DND-41 (cell line): ENCODE measurements at regions not wholly inside any gene's neighbourhood (a gene's known extent, or its start where the extent isn't known, plus 50 kb on each side); places are given as distances from the start of the nearest gene placed in this dataset.

Source experiments
- ATAC-seq: fragments of 200-7000 bp; cut with Tn5 transposase; 3 replicates; pipeline ENCODE4 v1.9.1; 2021; ENCODE audit warnings: low read depth; ENCODE audit not compliant: insufficient read depth
- DNase-seq: peaks from one replicate; pipeline ENCODE4 v3.0.0-alpha.2; 2020
- H2AFZ ChIP-seq: 2 replicates; pipeline ENCODE4 v1.6.0; 2012; ENCODE audit warnings: low read depth, low read length
- H3K27ac ChIP-seq: 2 replicates; pipeline ENCODE4 v1.5.1; 2012; ENCODE audit warnings: low read length, inconsistent platforms
- H3K27me3 ChIP-seq: fragments of 200-600 bp; sonication (generic); 2 replicates; pipeline ENCODE4 v1.6.0; 2012; ENCODE audit warnings: low read length, mild to moderate bottlenecking, inconsistent platforms; ENCODE audit not compliant: insufficient read depth, poor library complexity
- H3K36me3 ChIP-seq: 2 replicates; pipeline ENCODE4 v1.5.1; 2012; ENCODE audit warnings: low read length, inconsistent platforms; ENCODE audit not compliant: insufficient read depth
- H3K4me1 ChIP-seq: 2 replicates; pipeline ENCODE4 v1.5.1; 2012; ENCODE audit warnings: mild to moderate bottlenecking, low read length; ENCODE audit not compliant: insufficient read depth
- H3K4me2 ChIP-seq: 2 replicates; pipeline ENCODE4 v1.6.0; 2012; ENCODE audit warnings: mild to moderate bottlenecking, moderate library complexity, low read length, inconsistent platforms; ENCODE audit not compliant: insufficient read depth
- H3K4me3 ChIP-seq, 2 experiments: fragments of 200-600 bp in 1 of 2; shearing (Covaris generic) in 1 of 2; 2 replicates each; pipeline ENCODE4 v1.5.1; 2012 to 2016; ENCODE audit warnings: inconsistent platforms in 2 of 2, low read length in 2 of 2, mild to moderate bottlenecking in 2 of 2, low read depth in 1 of 2, moderate library complexity in 1 of 2
- H3K79me2 ChIP-seq: 2 replicates; pipeline ENCODE4 v1.6.0; 2012; ENCODE audit warnings: low read length, inconsistent platforms; ENCODE audit not compliant: insufficient read depth
- H3K9ac ChIP-seq: 2 replicates; pipeline ENCODE4 v1.6.0; 2012; ENCODE audit warnings: low read depth, mild to moderate bottlenecking, inconsistent platforms, low read length, moderate library complexity
- H3K9me3 ChIP-seq: 2 replicates; pipeline ENCODE4 v1.5.1; 2012; ENCODE audit warnings: low read length, moderate library complexity, mild to moderate bottlenecking, inconsistent platforms; ENCODE audit not compliant: insufficient read depth, severe bottlenecking
- H4K20me1 ChIP-seq: 2 replicates; pipeline ENCODE4 v1.6.0; 2012; ENCODE audit warnings: low read length; ENCODE audit not compliant: insufficient read depth
- EZH2 ChIP-seq: IDR thresholded peaks from 3 replicates; pipeline ENCODE4 v1.6.1; 2012; ENCODE audit warnings: borderline replicate concordance, low read depth, mild to moderate bottlenecking, moderate library complexity, low read length, inconsistent platforms; ENCODE audit not compliant: severe bottlenecking
- TF ChIP-seq, protein P1 (sequence below): IDR thresholded peaks from 2 replicates; pipeline ENCODE4 v1.5.1; 2012; ENCODE audit warnings: borderline replicate concordance, low read length, moderate library complexity, mild to moderate bottlenecking; ENCODE audit not compliant: poor library complexity, severe bottlenecking; ENCODE audit errors: extremely low read depth

GRCh38 chr9:32294106-32294505 lies 90.3 kb upstream of the ACO1 start:
- no peak overlapping the region for H3K27ac ChIP-seq
- H3K9me3 ChIP-seq: no peaks in the 10 kb centered on the region
- DNase-seq (no peak), ATAC-seq (no peak)
- TF ChIP-seq EZH2: no peak
- H3K27me3 ChIP-seq: no peaks in the 10 kb centered on the region
- H3K4me2 ChIP-seq: no peak overlapping the region
- no peak overlapping the region for H3K9ac ChIP-seq
- H4K20me1 ChIP-seq: no peaks in the 10 kb centered on the region
- no peaks in the 10 kb centered on the region for H3K79me2 ChIP-seq
- H3K36me3 ChIP-seq: no peaks in the 10 kb centered on the region
- H3K4me1 ChIP-seq: no peaks in the 10 kb centered on the region
- no peak overlapping the region for H2AFZ ChIP-seq
- no peak overlapping the region for H3K4me3 ChIP-seq

DNA sequence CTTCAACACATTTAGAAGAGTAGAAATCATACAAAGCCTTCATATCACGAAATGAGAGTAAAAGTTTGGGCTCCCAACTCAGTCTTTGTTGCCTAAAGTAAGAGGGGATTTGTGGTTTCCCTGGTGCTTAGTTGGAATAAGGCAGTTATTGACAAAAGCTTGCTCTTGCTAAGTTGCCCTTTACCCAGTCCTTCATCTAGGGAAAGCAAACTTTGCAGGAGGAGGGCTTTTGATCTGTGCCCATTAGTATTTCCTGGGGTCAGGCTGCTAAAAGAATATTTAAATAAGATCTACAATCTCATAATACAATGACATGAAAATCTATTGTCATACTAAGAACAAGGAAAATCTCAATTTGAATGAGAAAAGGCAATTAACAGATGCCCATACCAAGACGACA lies 84.1 kb upstream of the ACO1 start:
- TF ChIP-seq EZH2: no peak
- TF ChIP-seq, protein P1, sequence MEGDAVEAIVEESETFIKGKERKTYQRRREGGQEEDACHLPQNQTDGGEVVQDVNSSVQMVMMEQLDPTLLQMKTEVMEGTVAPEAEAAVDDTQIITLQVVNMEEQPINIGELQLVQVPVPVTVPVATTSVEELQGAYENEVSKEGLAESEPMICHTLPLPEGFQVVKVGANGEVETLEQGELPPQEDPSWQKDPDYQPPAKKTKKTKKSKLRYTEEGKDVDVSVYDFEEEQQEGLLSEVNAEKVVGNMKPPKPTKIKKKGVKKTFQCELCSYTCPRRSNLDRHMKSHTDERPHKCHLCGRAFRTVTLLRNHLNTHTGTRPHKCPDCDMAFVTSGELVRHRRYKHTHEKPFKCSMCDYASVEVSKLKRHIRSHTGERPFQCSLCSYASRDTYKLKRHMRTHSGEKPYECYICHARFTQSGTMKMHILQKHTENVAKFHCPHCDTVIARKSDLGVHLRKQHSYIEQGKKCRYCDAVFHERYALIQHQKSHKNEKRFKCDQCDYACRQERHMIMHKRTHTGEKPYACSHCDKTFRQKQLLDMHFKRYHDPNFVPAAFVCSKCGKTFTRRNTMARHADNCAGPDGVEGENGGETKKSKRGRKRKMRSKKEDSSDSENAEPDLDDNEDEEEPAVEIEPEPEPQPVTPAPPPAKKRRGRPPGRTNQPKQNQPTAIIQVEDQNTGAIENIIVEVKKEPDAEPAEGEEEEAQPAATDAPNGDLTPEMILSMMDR: no peak
- no peak overlapping the region for H2AFZ ChIP-seq
- no peak overlapping the region for H3K9ac ChIP-seq
- no peaks in the 10 kb centered on the region for H3K79me2 ChIP-seq
- ATAC-seq (no peak), DNase-seq (no peak)
- no peaks in the 10 kb centered on the region for H3K9me3 ChIP-seq
- no peaks in the 10 kb centered on the region for H3K36me3 ChIP-seq
- no peaks in the 10 kb centered on the region for H4K20me1 ChIP-seq
- no peak overlapping the region for H3K4me3 ChIP-seq
- H3K4me1 ChIP-seq: no peaks in the 10 kb centered on the region
- no peak overlapping the region for H3K4me2 ChIP-seq
- no peaks in the 10 kb centered on the region for H3K27me3 ChIP-seq
- H3K27ac ChIP-seq: no peak overlapping the region

DNA sequence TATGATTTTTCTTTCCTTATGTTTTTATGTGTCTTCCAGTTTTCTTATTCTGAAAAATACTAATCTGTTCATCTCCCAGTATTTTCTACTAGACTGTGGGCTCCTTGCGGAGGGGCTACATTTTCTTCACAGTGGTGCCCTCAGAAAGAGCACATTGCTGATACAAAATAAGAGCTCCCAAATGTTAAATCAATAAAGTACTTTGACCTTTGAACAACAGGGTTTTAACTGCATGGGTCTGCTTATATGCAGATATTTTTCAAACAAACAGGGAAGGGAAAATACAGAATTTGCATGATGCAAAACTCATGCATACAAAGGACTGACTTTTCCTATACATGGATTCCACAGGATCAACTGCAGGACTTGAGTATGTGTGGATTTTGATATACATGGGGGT lies 79.9 kb upstream of the ACO1 start:
- no peaks in the 10 kb centered on the region for H3K36me3 ChIP-seq
- no peak overlapping the region for H3K9ac ChIP-seq
- H3K27ac ChIP-seq: no peak overlapping the region
- no peaks in the 10 kb centered on the region for H3K79me2 ChIP-seq
- no peaks in the 10 kb centered on the region for H3K4me1 ChIP-seq
- no peak overlapping the region for H3K4me3 ChIP-seq
- H3K4me2 ChIP-seq: no peak overlapping the region
- H3K9me3 ChIP-seq: no peaks in the 10 kb centered on the region
- no peaks in the 10 kb centered on the region for H4K20me1 ChIP-seq
- no peak for DNase-seq
- no peak for TF ChIP-seq EZH2
- TF ChIP-seq, protein P1: no peak
- H3K27me3 ChIP-seq: no peaks in the 10 kb centered on the region
- no peak for ATAC-seq
- no peak overlapping the region for H2AFZ ChIP-seq

- H3K9ac ChIP-seq: no peak overlapping the region
- TF ChIP-seq, protein P1: no peak
- no peaks in the 10 kb centered on the region for H3K9me3 ChIP-seq
- no peak overlapping the region for H2AFZ ChIP-seq
- no peaks in the 10 kb centered on the region for H3K27me3 ChIP-seq
- no peaks in the 10 kb centered on the region for H4K20me1 ChIP-seq
- no peak for ATAC-seq
- H3K4me2 ChIP-seq: no peak overlapping the region
- H3K79me2 ChIP-seq: no peaks in the 10 kb centered on the region
- no peak overlapping the region for H3K4me3 ChIP-seq
- H3K4me1 ChIP-seq: no peaks in the 10 kb centered on the region
- H3K27ac ChIP-seq: no peak overlapping the region
- no peak for DNase-seq
- H3K36me3 ChIP-seq: no peaks in the 10 kb centered on the region
These were observed 78.4 kb upstream of the ACO1 start for GRCh38 chr9:32306006-32306405.
